GM21786 (cell line): ENCODE measurements at regions not wholly inside any gene's neighbourhood (a gene's known extent, or its start where the extent isn't known, plus 50 kb on each side); places are given as distances from the start of the nearest gene placed in this dataset.
"Not testable (repeated sequence)": the region's sequence is repeated elsewhere in the genome, so short reads cannot be mapped to it uniquely, and the experiment has no call there.

Source experiments
- ATAC-seq: cut with Tn5 transposase; IDR thresholded peaks from one replicate; pipeline ENCODE4 v1.9.1; 2021; ENCODE audit not compliant: unreplicated experiment

DNA sequence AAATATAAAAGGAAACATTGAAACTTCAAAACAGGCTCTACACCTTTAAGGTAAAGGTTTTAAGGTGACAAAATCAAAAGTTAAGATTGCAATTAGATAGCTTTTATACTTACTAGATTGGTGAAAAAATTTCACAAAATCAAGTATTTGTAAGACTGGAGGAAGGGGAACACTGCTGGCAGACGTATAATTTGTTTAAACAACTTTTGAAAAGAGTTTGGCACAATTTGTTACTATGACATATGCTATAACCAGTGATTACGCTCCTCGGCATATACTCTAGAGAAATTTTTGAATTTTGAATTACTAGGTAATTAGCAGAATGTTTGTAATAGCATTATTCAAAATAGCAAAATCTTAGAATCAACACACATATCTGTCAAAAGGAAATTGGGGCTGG is 425.0 kb downstream of the LRRIQ3 start:
- ATAC-seq = no peak

DNA sequence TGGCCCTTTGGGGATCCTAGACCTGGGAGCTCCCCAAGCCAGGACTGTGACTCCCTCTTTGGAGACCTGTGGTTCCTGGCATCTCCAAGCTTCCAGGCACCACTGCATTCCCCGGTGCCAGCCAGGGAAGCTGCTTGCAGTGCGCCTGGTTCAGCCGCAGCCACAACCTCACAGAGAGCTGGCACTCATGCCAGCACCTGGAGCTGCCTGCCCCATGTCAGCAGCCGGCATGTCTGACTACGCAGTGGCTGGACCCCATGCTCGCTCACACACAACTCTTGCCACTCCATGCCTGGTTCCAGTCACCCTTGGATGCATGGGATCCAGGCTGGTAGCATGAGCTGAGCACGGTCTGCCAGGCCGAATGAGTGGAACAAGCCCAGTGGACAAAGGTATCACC is 426.6 kb downstream of the LRRIQ3 start:
- ATAC-seq = no peak

DNA sequence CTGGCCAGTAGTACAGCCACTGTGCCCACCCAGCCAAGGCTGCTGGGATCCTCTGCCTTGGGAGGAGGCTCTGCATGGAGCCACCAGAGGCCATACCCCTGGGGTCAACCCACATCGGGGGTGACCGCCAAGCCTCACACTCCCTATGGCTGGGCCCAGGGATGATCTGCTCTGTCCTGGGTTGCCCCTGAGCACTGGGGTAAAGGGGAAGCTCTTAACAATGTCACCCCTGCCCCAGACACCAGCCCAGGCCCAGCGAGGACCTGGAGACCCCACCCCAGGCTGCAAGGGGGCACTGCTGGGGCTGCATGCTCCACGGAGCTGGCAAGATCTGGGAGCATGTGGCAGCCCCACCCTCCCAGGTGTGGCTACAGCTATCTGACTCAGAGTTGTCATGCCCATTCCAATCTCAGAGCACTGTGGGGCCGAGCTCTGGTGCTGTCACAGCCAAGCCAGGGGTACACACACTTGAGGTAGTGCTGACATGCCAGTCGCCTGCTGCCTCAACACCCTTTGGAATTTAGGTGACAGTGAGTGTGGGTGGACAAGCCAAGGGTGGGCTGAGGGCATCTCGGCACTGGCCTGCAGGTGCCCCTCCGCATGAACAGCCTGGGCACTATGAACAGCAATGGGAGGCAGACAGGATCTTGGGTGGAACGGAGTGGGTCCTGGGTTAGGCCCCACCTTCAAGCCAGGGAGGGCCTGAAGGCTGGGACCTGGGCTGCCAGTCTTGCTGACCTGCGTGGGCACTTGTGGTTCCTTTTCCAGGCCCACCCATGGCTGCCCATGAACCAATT is 427.7 kb downstream of the LRRIQ3 start:
- ATAC-seq = no peak

- ATAC-seq = no peak
Observed at GRCh38 chr1:73766786-73767348, 431.1 kb downstream of the LRRIQ3 start.

- ATAC-seq = no peak
Observed at GRCh38 chr1:73765551-73766233, 432.3 kb downstream of the LRRIQ3 start.

DNA sequence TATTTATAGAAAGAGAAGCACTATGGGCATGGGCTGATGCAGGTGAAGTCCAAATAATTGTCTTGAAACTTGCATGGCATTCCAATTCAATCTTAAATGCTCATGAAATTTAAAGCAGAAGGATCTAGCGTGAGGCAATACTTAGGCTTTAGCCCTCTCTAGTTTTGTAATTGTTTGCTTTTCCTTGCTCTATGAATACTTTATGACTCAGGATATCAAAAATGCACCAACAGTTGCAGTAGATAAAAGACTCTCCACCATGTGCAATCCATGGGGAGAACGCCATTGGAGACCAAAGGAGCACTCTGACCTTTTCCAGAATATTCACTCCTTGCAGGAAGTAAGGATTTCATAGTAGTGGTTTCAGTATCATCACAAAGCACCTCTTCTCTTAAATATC is 436.4 kb downstream of the LRRIQ3 start:
- ATAC-seq = no peak

- ATAC-seq = no peak
Observed at GRCh38 chr1:73759011-73759410, 439.0 kb downstream of the LRRIQ3 start.

DNA sequence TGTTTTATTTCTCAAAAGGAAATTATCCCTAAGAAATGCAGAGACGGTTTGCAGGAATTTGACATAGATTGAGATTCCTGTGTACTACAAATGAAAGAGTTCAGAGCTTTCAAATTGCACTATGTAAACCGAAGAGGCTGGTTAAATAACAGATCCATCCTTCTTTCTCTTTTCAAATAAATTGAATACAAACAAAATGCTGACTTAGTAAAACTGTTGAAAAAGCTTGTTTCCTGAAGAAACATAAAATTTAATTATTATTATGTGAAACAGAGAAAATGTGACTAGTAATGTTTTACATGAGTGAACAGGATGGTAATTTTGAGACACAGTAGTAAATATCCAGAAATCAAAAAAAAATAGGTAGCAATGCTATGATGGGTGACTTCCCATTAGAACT is 441.2 kb downstream of the LRRIQ3 start:
- no peak for ATAC-seq

DNA sequence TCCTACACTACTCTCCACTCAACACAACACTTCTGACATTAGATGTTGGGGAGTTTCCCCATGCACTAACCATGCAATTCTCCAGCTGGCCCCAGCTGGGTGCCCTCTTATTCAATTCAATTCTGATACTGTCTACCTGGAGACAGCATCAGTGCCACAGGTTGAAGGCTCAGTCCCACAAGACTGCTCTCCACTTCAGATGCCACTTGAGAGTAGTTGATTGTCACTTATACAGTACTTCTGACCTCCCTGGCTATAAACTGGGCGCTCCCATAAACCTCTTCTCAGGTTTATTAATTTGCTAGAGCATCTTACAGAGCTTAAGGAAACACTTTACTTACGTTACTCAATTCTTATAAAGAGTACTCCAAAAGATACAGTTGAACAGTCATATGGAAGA is 442.3 kb downstream of the LRRIQ3 start:
- no peak for ATAC-seq

GRCh38 chr1:73749996-73750395 is 448.0 kb downstream of the LRRIQ3 start:
- ATAC-seq = no peak

DNA sequence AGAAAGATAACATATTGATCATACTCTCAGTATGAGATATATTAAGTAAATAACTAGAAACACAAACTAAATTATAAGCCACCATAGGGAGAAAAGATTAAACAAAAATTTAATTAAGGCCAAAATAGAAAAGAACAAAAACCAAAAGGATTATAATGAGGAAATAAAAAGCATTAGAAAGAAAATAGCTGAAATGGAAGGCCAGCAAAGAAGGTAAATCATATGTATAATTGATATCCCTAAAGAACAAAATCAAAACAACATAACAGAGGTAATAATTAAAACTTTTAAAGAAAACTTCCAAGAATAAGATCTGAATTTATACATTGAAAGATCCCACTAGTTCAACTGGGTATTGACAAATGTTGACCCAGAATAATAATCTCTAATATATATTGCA is 453.0 kb downstream of the LRRIQ3 start:
- no peak for ATAC-seq

- no peak for ATAC-seq
Observed at GRCh38 chr1:73736125-73736524, 461.9 kb downstream of the LRRIQ3 start.

GRCh38 chr1:73727036-73727435 is 470.9 kb downstream of the LRRIQ3 start:
- no peak for ATAC-seq

DNA sequence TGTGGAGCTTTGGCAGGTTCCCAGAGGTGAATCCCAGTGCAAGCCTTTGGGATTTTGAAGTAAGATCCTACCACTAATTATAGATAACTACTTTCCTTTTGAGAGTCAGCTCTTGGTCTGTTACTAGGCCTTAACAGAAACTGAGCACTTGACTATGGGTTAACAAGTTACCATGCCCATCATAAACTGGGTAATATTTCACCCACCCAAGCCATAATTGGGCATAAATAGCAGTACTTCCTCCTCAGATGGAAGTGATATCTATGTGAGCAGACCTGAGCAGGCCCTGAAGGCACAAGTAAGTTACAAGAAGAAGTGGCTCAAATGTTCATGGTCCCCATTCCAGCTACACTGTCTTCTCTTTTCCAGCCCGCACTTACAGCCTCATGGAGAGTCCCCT is 475.9 kb downstream of the LRRIQ3 start:
- ATAC-seq = no peak

DNA sequence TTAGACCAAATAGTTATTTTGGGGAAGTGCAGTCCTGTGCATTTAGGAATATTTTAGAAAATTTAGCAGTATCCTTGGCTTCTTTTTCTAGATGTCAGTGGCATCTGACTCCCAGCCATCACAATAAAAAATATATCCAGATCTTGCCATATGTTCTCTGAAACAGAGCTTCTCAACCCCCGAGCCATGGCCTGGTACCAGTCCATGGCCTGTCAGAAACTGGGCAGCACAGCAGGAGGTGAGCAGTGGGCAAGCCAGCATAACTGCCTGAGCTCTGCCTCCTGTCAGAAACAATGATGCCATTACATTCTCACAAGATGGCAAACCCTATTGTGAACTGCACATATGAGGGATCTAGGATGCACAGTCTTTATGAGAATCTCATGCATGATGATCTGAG is 480.0 kb downstream of the LRRIQ3 start:
- ATAC-seq = no peak

DNA sequence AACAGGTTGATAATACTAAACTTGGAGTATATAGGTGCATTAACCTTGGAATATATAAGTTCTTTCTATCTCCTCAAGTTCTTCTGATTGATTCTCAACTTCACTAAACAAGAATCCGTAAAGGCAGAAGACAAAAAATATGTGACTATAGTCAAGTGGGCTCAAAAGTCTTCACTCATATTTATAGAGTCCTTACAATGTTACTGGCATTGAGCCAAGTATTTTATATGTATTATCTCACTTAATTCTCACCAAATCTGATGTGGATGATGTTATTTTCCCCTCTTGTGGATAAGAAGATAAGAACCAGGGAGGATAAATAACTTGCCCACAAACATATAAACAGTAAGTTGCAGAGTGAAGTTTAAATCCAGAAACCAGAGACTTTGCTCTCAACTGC is 486.9 kb downstream of the LRRIQ3 start:
- ATAC-seq = no peak

- no peak for ATAC-seq
Observed at GRCh38 chr1:73701826-73702225, 496.1 kb downstream of the LRRIQ3 start.

GRCh38 chr1:73676186-73676585 is 521.8 kb downstream of the LRRIQ3 start:
- ATAC-seq = no peak

DNA sequence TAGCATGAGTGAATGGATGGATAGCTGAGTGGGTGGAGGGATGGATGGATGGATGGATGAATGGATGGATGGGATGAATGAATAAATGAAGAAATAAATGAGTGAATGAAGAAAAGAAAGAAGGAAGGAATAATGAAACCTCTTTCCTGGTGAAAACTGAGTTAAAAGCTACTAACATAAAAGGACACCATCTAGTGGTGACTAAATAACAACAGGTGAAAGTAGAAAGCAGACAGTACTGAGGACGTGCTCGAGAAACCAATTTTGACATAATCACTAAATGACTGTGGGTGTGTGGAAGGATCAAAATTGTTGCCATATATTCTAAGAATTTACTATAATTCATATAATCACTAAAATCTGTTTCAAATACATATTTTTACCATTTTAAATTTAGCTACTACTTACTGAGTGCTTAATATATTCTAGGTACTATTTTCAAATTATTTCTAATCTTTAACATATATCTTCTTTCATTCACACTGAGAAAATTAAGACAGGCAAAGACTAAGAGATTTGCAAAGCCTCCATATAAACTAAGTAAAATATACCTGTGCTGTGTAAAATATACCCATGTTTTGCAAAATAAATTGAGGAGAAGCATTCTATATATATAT is 522.9 kb downstream of the LRRIQ3 start:
- peak; percentile 62 for ATAC-seq

DNA sequence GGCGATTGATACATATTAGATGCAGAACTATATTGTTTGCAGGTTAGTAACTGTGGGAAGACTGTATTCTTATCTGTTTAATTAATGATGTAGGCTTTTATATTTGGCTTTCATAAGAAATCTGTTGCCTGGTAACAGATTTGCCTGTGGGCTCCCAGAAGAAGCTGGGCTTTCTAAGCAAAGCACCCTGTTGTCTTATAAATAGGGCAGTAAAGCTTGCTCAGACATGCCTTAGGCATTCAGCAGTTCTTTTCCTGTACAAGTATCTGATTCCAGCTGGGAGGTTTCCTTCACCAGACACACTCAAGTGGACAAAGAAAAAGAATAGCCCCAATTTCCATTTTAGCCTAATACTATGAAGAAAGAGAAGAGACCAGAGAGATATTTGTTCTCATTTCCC is 524.0 kb downstream of the LRRIQ3 start:
- ATAC-seq = no peak

- no peak for ATAC-seq
Observed at GRCh38 chr1:73671530-73671929, 526.4 kb downstream of the LRRIQ3 start.

- ATAC-seq = not testable (repeated sequence)
Observed at GRCh38 chr1:73667959-73668358, 530.0 kb downstream of the LRRIQ3 start.
